Type B pancreatic cell (in vitro differentiated cells): ENCODE measurements at regions not wholly inside any gene's neighbourhood (a gene's known extent, or its start where the extent isn't known, plus 50 kb on each side); places are given as distances from the start of the nearest gene placed in this dataset.
A peak's percentile ranks its signal among the peaks of the same experiment; 100 is the strongest.
"Not testable (repeated sequence)": the region's sequence is repeated elsewhere in the genome, so short reads cannot be mapped to it uniquely, and the experiment has no call there.

Experiments
- DNase-seq: peaks from one replicate; pipeline ENCODE4 v3.0.0; 2021; ENCODE audit warnings: mixed read lengths; ENCODE audit not compliant: unreplicated experiment; ENCODE audit errors: extremely low spot score
- H3K27ac Mint-ChIP-seq: 2 replicates; pipeline ENCODE4 v1.8.0; 2021; ENCODE audit warnings: mild to moderate bottlenecking, mixed read lengths
- H3K27me3 Mint-ChIP-seq: 2 replicates; pipeline ENCODE4 v1.8.0; 2021; ENCODE audit warnings: mixed read lengths
- H3K36me3 Mint-ChIP-seq: 2 replicates; pipeline ENCODE4 v1.8.0; 2021; ENCODE audit warnings: mixed read lengths
- H3K4me1 Mint-ChIP-seq: one replicate; pipeline ENCODE4 v1.8.0; 2021; ENCODE audit warnings: mixed read lengths; ENCODE audit not compliant: unreplicated experiment
- H3K4me3 Mint-ChIP-seq: 2 replicates; pipeline ENCODE4 v1.8.0; 2021; ENCODE audit warnings: mild to moderate bottlenecking, mixed read lengths
- H3K9me3 Mint-ChIP-seq: 2 replicates; pipeline ENCODE4 v1.8.0; 2021; ENCODE audit warnings: mixed read lengths
- TF ChIP-seq, protein P1 (sequence below): fragments of 200-600 bp; sonication (generic); conservative IDR thresholded peaks from 2 replicates; pipeline ENCODE4 v1.5.0; 2021; ENCODE audit warnings: antibody characterized with exemption, mild to moderate bottlenecking

GRCh38 chr16:66030036-66030435, 336.5 kb upstream of the CDH5 start:
- H3K9me3 Mint-ChIP-seq = peaks cover 8% of the 10 kb centered on the region
- DNase-seq = no peak
- H3K36me3 Mint-ChIP-seq = no peaks in the 10 kb centered on the region
- H3K4me1 Mint-ChIP-seq = peaks cover 11% of the 10 kb centered on the region
- TF ChIP-seq, protein P1, sequence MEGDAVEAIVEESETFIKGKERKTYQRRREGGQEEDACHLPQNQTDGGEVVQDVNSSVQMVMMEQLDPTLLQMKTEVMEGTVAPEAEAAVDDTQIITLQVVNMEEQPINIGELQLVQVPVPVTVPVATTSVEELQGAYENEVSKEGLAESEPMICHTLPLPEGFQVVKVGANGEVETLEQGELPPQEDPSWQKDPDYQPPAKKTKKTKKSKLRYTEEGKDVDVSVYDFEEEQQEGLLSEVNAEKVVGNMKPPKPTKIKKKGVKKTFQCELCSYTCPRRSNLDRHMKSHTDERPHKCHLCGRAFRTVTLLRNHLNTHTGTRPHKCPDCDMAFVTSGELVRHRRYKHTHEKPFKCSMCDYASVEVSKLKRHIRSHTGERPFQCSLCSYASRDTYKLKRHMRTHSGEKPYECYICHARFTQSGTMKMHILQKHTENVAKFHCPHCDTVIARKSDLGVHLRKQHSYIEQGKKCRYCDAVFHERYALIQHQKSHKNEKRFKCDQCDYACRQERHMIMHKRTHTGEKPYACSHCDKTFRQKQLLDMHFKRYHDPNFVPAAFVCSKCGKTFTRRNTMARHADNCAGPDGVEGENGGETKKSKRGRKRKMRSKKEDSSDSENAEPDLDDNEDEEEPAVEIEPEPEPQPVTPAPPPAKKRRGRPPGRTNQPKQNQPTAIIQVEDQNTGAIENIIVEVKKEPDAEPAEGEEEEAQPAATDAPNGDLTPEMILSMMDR = no peak
- peaks cover 14% of the 10 kb centered on the region for H3K27me3 Mint-ChIP-seq
- no peak overlapping the region for H3K4me3 Mint-ChIP-seq
- no peak overlapping the region for H3K27ac Mint-ChIP-seq

DNA sequence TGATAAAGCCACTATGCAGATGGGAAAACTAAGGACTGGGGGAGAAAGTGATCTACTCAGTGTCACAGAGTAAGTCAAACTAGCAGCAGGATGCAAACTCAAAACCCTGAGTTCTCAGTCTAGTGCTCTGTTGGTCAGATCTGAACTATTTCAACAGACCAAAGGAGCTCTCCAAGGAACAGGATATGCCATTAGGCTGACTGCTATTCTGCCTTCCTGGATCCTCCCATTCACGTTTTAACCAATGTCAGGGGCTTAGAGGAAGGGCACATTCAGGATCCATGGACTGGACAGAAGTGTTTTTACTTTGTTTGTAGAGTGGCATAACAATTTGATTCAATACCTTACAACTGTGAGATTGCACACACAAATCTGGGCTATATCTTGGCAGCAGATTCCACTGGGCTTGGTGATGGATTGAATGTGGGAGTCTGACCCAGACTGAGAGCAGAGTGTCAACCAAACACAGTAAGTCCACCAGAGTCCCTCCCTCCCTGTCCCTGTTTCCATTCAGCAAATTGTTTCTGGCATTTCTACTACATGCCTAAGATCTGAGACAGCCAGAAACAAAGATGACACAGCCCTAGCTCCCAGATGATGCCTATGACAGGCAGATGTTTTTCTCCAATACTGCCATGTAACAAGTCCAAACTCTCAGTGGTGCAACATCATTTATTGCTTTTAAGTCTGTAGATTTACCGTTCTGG, 337.8 kb upstream of the CDH5 start:
- Mint-ChIP-seq H3K9me3 (peaks cover 10% of the 10 kb centered on the region), H3K27me3 (peaks cover 17% of the 10 kb centered on the region), H3K4me3 (no peak overlapping the region), H3K4me1 (peaks cover 11% of the 10 kb centered on the region), H3K36me3 (no peaks in the 10 kb centered on the region), H3K27ac (no peak overlapping the region)
- TF ChIP-seq, protein P1 = no peak
- no peak for DNase-seq

- Mint-ChIP-seq H3K9me3 (peaks cover 17% of the 10 kb centered on the region), H3K27ac (no peak overlapping the region), H3K4me3 (no peak overlapping the region), H3K4me1 (peaks cover 11% of the 10 kb centered on the region), H3K36me3 (no peaks in the 10 kb centered on the region), H3K27me3 (peaks cover 20% of the 10 kb centered on the region)
- TF ChIP-seq, protein P1 = no peak
- no peak for DNase-seq
Observed at GRCh38 chr16:66026787-66027330, 339.6 kb upstream of the CDH5 start.

DNA sequence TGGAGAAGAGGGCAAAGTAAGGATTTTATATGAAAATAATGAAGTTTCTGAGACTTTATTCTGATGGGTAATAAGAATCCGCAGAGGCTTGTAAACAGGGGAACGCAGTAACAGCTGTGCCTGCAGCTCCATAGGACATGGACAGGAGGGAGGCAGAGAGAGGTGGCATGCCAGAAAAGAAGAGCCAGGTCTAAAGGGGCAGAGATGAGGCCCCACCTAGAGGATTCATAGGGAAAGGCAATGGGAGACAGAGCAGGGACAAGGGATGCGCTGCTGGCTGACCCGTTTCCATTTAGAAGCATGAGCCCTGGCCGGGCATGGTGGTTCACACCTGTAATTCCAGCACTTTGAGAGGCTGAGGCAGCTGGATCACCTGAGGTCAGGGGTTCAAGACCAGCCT, 340.3 kb upstream of the CDH5 start:
- Mint-ChIP-seq H3K27ac (peak overlapping the region; percentile 1), H3K4me1 (peaks cover 11% of the 10 kb centered on the region), H3K4me3 (no peak overlapping the region), H3K36me3 (no peaks in the 10 kb centered on the region), H3K27me3 (peaks cover 20% of the 10 kb centered on the region), H3K9me3 (peaks cover 17% of the 10 kb centered on the region)
- TF ChIP-seq, protein P1 = peak; percentile 53
- DNase-seq = no peak

- peaks cover 11% of the 10 kb centered on the region for H3K4me1 Mint-ChIP-seq
- H3K27me3 Mint-ChIP-seq = peaks cover 20% of the 10 kb centered on the region
- TF ChIP-seq, protein P1 = no peak
- peaks cover 17% of the 10 kb centered on the region for H3K9me3 Mint-ChIP-seq
- H3K36me3 Mint-ChIP-seq = no peaks in the 10 kb centered on the region
- no peak overlapping the region for H3K4me3 Mint-ChIP-seq
- peak overlapping the region; percentile 1 for H3K27ac Mint-ChIP-seq
- no peak for DNase-seq
Observed at GRCh38 chr16:66025751-66026150, 340.7 kb upstream of the CDH5 start.

GRCh38 chr16:66024567-66024966, 341.9 kb upstream of the CDH5 start:
- peaks cover 24% of the 10 kb centered on the region for H3K9me3 Mint-ChIP-seq
- H3K27ac Mint-ChIP-seq, H3K4me3 Mint-ChIP-seq, H3K36me3 Mint-ChIP-seq, DNase-seq: not testable (repeated sequence)
- H3K4me1 Mint-ChIP-seq = peaks cover 11% of the 10 kb centered on the region
- peaks cover 22% of the 10 kb centered on the region for H3K27me3 Mint-ChIP-seq
